CD4-positive, alpha-beta memory T cell (primary cell): ENCODE measurements at regions not wholly inside any gene's neighbourhood (a gene's known extent, or its start where the extent isn't known, plus 50 kb on each side); places are given as distances from the start of the nearest gene placed in this dataset.

ENCODE experiments used
- CTCF ChIA-PET: fragments of 350-600 bp; sonication (Branson Sonifier 250); formaldehyde crosslinking; loops from one replicate; lab custom pipeline; 2021; ENCODE audit warnings: inconsistent platforms; ENCODE audit not compliant: partially characterized antibody; lab: Charles Lee
- POLR2A ChIA-PET: fragments of 350-600 bp; sonication (Branson Sonifier 250); formaldehyde crosslinking; loops from one replicate; lab custom pipeline; 2021; ENCODE audit not compliant: partially characterized antibody; lab: Charles Lee
- DNase-seq, 5 donors: peaks; one replicate each; pipeline versions ENCODE4 v3.0.0 to v3.0.0-alpha.2; 2020 to 2022; ENCODE audit warnings: mixed read lengths in 1 of 5
- H3K27ac ChIP-seq: one replicate; pipeline ENCODE4 v1.7.0; 2013; ENCODE audit warnings: low read depth, low read length
- H3K27me3 ChIP-seq: 2 replicates; pipeline ENCODE4 v1.7.0; 2013; ENCODE audit warnings: mild to moderate bottlenecking, low read length, moderate library complexity; ENCODE audit not compliant: insufficient read depth
- H3K36me3 ChIP-seq: 2 replicates; pipeline ENCODE4 v1.7.0; 2013; ENCODE audit warnings: mild to moderate bottlenecking, low read length, moderate library complexity; ENCODE audit not compliant: insufficient read depth
- H3K4me1 ChIP-seq: 2 replicates; pipeline ENCODE4 v1.7.0; 2013; ENCODE audit warnings: mild to moderate bottlenecking, low read length, moderate library complexity; ENCODE audit not compliant: insufficient read depth
- H3K4me3 ChIP-seq, 2 donors: one replicate each; pipeline ENCODE4 v1.7.0; 2013; ENCODE audit warnings: low read length in 2 of 2, mild to moderate bottlenecking in 1 of 2
- H3K9me3 ChIP-seq, 2 donors: one replicate each; pipeline ENCODE4 v1.7.0; 2013; ENCODE audit warnings: low read length in 2 of 2, control low read depth in 1 of 2; ENCODE audit not compliant: control insufficient read depth in 1 of 2
- H3K27ac Mint-ChIP-seq, 7 donors: one replicate each; pipeline ENCODE4 v1.8.0; 2020 to 2021; ENCODE audit warnings: mixed read lengths in 7 of 7, mild to moderate bottlenecking in 6 of 7, inconsistent platforms in 3 of 7, moderate library complexity in 3 of 7
- H3K27me3 Mint-ChIP-seq, 2 donors: one replicate each; pipeline ENCODE4 v1.8.0; 2020 to 2021; ENCODE audit warnings: mixed read lengths in 2 of 2
- H3K36me3 Mint-ChIP-seq, 2 donors: one replicate each; pipeline ENCODE4 v1.8.0; 2020 to 2021; ENCODE audit warnings: mixed read lengths in 2 of 2, inconsistent platforms in 1 of 2, mild to moderate bottlenecking in 1 of 2
- H3K4me1 Mint-ChIP-seq, 4 donors: one replicate each; pipeline ENCODE4 v1.8.0; 2020 to 2021; ENCODE audit warnings: mixed read lengths in 4 of 4, mild to moderate bottlenecking in 1 of 4
- H3K4me3 Mint-ChIP-seq, 8 donors: one replicate each; pipeline ENCODE4 v1.8.0; 2020 to 2021; ENCODE audit warnings: mixed read lengths in 8 of 8, mild to moderate bottlenecking in 7 of 8, moderate library complexity in 6 of 8, inconsistent platforms in 3 of 8
- H3K9me3 Mint-ChIP-seq, 8 donors: one replicate each; pipeline ENCODE4 v1.8.0; 2020 to 2021; ENCODE audit warnings: mixed read lengths in 8 of 8, mild to moderate bottlenecking in 5 of 8, inconsistent platforms in 3 of 8, moderate library complexity in 1 of 8
- intact Hi-C: fragments of 100-400 bp; cut with micrococcal nuclease; formaldehyde crosslinking; loops from one replicate; pipeline ENCODE4 v1.15.1; 2023

GRCh38 chr6:106894978-106895702, 79.4 kb downstream of the CD24 start:
- intact Hi-C loops: no loop called here
- Mint-ChIP-seq H3K4me1 (no peaks in the 10 kb centered on the region), H3K9me3 (peaks cover 0 to 6% (median 0%) of the 10 kb centered on the region in 8 donors), H3K36me3 (no peaks in the 10 kb centered on the region), H3K27me3 (peaks cover 14 to 17% of the 10 kb centered on the region in 2 donors), H3K4me3 (no peak overlapping the region), H3K27ac (no peak overlapping the region)
- Histone ChIP-seq H3K4me3 (no peak overlapping the region), H3K27ac (no peak overlapping the region), H3K9me3 (no peaks in the 10 kb centered on the region), H3K4me1 (no peaks in the 10 kb centered on the region), H3K36me3 (no peaks in the 10 kb centered on the region), H3K27me3 (no peaks in the 10 kb centered on the region)
- CTCF ChIA-PET: no interaction called here
- no peak for DNase-seq
- POLR2A ChIA-PET: no interaction called here

- intact Hi-C loops: no loop called here
- peaks cover 20 to 21% of the 10 kb centered on the region in 2 donors for H3K27me3 Mint-ChIP-seq
- H3K4me1 Mint-ChIP-seq: no peaks in the 10 kb centered on the region
- Histone ChIP-seq H3K4me3 (no peak overlapping the region), H3K36me3 (no peaks in the 10 kb centered on the region), H3K4me1 (no peaks in the 10 kb centered on the region), H3K27me3 (no peaks in the 10 kb centered on the region), H3K9me3 (no peaks in the 10 kb centered on the region), H3K27ac (no peak overlapping the region)
- DNase-seq: no peak
- H3K9me3 Mint-ChIP-seq: peaks cover 0 to 2% (median 0%) of the 10 kb centered on the region in 8 donors
- CTCF ChIA-PET: no interaction called here
- H3K36me3 Mint-ChIP-seq: no peaks in the 10 kb centered on the region
- H3K27ac Mint-ChIP-seq: no peak overlapping the region
- POLR2A ChIA-PET: no interaction called here
- no peak overlapping the region for H3K4me3 Mint-ChIP-seq
Observed at GRCh38 chr6:106892186-106892585, 82.3 kb downstream of the CD24 start.

DNA sequence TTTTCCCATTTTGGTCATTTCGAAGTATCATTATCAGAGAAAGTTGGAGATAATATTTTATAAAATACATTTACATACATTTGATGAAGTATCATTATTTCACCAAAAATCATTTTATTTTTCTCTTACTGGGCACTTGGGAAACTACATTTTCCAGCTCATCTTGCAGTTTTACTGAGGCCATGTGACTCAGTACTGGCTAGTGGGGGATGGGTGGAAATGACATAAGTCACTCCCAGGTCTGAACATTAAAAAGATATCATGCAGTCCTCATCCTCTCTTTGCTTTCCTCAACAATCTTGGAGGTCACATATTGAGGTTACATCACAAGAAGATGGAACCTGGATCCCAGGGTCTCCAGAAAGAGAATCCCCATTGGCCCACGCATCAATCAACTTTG, 84.1 kb downstream of the CD24 start:
- H3K27ac ChIP-seq: no peak overlapping the region
- H3K27me3 ChIP-seq: no peaks in the 10 kb centered on the region
- peaks cover 21% of the 10 kb centered on the region in 2 donors for H3K27me3 Mint-ChIP-seq
- H3K4me1 ChIP-seq: no peaks in the 10 kb centered on the region
- ChIA-PET POLR2A (no interaction called here), CTCF (no interaction called here)
- no peak overlapping the region for H3K4me3 ChIP-seq
- no peaks in the 10 kb centered on the region for H3K4me1 Mint-ChIP-seq
- no peak overlapping the region for H3K27ac Mint-ChIP-seq
- no peaks in the 10 kb centered on the region for H3K9me3 ChIP-seq
- intact Hi-C loops: no loop called here
- H3K36me3 ChIP-seq: no peaks in the 10 kb centered on the region
- no peaks in the 10 kb centered on the region for H3K36me3 Mint-ChIP-seq
- no peak for DNase-seq
- peaks cover 0 to 2% (median 0%) of the 10 kb centered on the region in 8 donors for H3K9me3 Mint-ChIP-seq
- no peak overlapping the region for H3K4me3 Mint-ChIP-seq

DNA sequence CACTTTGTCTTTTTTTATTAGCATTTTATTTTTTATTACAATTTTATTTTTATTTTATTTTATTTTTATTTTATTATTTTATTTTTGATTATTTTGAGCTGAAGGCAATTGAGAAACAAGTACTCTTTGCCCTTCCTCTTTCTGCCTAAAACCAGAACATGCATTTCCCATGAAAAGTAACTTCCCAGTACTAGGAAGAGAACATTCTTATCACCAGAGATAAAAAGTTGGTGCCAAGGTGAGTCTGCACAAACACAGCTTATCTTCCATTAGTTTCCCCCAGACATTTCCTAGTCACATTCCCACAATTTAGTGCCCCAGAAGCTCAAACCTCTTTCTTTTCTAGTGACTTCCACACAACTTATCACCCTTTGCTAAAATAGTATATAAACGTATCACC, 84.8 kb downstream of the CD24 start:
- no peaks in the 10 kb centered on the region for H3K9me3 ChIP-seq
- H3K9me3 Mint-ChIP-seq: peaks cover 0 to 2% (median 0%) of the 10 kb centered on the region in 8 donors
- DNase-seq: no peak
- H3K4me3 ChIP-seq: no peak overlapping the region
- H3K4me3 Mint-ChIP-seq: no peak overlapping the region
- no peak overlapping the region for H3K27ac ChIP-seq
- no peaks in the 10 kb centered on the region for H3K4me1 ChIP-seq
- no peaks in the 10 kb centered on the region for H3K36me3 ChIP-seq
- CTCF ChIA-PET: no interaction called here
- no peaks in the 10 kb centered on the region for H3K36me3 Mint-ChIP-seq
- intact Hi-C loops: no loop called here
- POLR2A ChIA-PET: no interaction called here
- H3K27ac Mint-ChIP-seq: no peak overlapping the region
- no peaks in the 10 kb centered on the region for H3K4me1 Mint-ChIP-seq
- no peaks in the 10 kb centered on the region for H3K27me3 ChIP-seq
- H3K27me3 Mint-ChIP-seq: peaks cover 20 to 21% of the 10 kb centered on the region in 2 donors

- intact Hi-C loops: no loop called here
- Mint-ChIP-seq H3K27me3 (peaks cover 13 to 15% of the 10 kb centered on the region in 2 donors), H3K4me3 (no peak overlapping the region), H3K9me3 (peaks cover 0 to 2% (median 0%) of the 10 kb centered on the region in 8 donors), H3K4me1 (no peaks in the 10 kb centered on the region), H3K27ac (no peak overlapping the region), H3K36me3 (no peaks in the 10 kb centered on the region)
- ChIA-PET POLR2A (no interaction called here), CTCF (no interaction called here)
- Histone ChIP-seq H3K27me3 (no peaks in the 10 kb centered on the region), H3K4me1 (no peaks in the 10 kb centered on the region), H3K4me3 (no peak overlapping the region), H3K9me3 (no peaks in the 10 kb centered on the region), H3K36me3 (no peaks in the 10 kb centered on the region), H3K27ac (no peak overlapping the region)
- no peak for DNase-seq
Observed at GRCh38 chr6:106886922-106887797, 87.4 kb downstream of the CD24 start.

- ChIA-PET POLR2A (no interaction called here), CTCF (no interaction called here)
- no peak for DNase-seq
- intact Hi-C loops: no loop called here
- Histone ChIP-seq H3K27me3 (no peaks in the 10 kb centered on the region), H3K27ac (no peak overlapping the region), H3K4me3 (no peak overlapping the region), H3K36me3 (no peaks in the 10 kb centered on the region), H3K4me1 (no peaks in the 10 kb centered on the region), H3K9me3 (no peaks in the 10 kb centered on the region)
- Mint-ChIP-seq H3K27ac (no peak overlapping the region), H3K4me1 (no peaks in the 10 kb centered on the region), H3K4me3 (no peak overlapping the region), H3K9me3 (peaks cover 0 to 2% (median 0%) of the 10 kb centered on the region in 8 donors), H3K36me3 (no peaks in the 10 kb centered on the region), H3K27me3 (peaks cover 12 to 13% of the 10 kb centered on the region in 2 donors)
Observed at GRCh38 chr6:106886081-106886843, 88.3 kb downstream of the CD24 start.

- Mint-ChIP-seq H3K36me3 (no peaks in the 10 kb centered on the region), H3K9me3 (no peaks in the 10 kb centered on the region), H3K27ac (no peak overlapping the region), H3K4me1 (no peaks in the 10 kb centered on the region), H3K4me3 (no peak overlapping the region), H3K27me3 (peaks cover 9 to 11% of the 10 kb centered on the region in 2 donors)
- no peaks in the 10 kb centered on the region for H3K4me1 ChIP-seq
- DNase-seq: no peak
- intact Hi-C loops: no loop called here
- no peak overlapping the region for H3K4me3 ChIP-seq
- POLR2A ChIA-PET: no interaction called here
- H3K27me3 ChIP-seq: no peaks in the 10 kb centered on the region
- CTCF ChIA-PET: no interaction called here
- H3K36me3 ChIP-seq: no peaks in the 10 kb centered on the region
- H3K27ac ChIP-seq: no peak overlapping the region
- H3K9me3 ChIP-seq: no peaks in the 10 kb centered on the region
Observed at GRCh38 chr6:106885679-106886078, 88.8 kb downstream of the CD24 start.
